GM12801 (cell line): ENCODE measurements at regions not wholly inside any gene's neighbourhood (a gene's known extent, or its start where the extent isn't known, plus 50 kb on each side); places are given as distances from the start of the nearest gene placed in this dataset.

Experiments used
- CTCF ChIP-seq: IDR thresholded peaks from one replicate; pipeline ENCODE4 v1.5.1; 2011; ENCODE audit warnings: control low read depth; ENCODE audit not compliant: insufficient read length; ENCODE audit errors: extremely low read depth

- no peak for TF ChIP-seq CTCF
Measured at GRCh38 chr7:36070230-36070629, 82.8 kb upstream of the EEPD1 start.

GRCh38 chr7:36071605-36072004, 81.4 kb upstream of the EEPD1 start:
- TF ChIP-seq CTCF: no peak

- no peak for TF ChIP-seq CTCF
Measured at GRCh38 chr7:36072620-36073019, 80.4 kb upstream of the EEPD1 start.

- no peak for TF ChIP-seq CTCF
Measured at GRCh38 chr7:36075561-36075960, 77.5 kb upstream of the EEPD1 start.

GRCh38 chr7:36076074-36076473, 77.0 kb upstream of the EEPD1 start:
- TF ChIP-seq CTCF: no peak

GRCh38 chr7:36078816-36079360, 74.2 kb upstream of the EEPD1 start:
- no peak for TF ChIP-seq CTCF

- TF ChIP-seq CTCF: no peak
Measured at GRCh38 chr7:36079446-36080025, 73.5 kb upstream of the EEPD1 start.
